ENCODE measurements at regions not wholly inside any gene's neighbourhood (a gene's known extent, or its start where the extent isn't known, plus 50 kb on each side); places are given as distances from the start of the nearest gene placed in this dataset.

DNA sequence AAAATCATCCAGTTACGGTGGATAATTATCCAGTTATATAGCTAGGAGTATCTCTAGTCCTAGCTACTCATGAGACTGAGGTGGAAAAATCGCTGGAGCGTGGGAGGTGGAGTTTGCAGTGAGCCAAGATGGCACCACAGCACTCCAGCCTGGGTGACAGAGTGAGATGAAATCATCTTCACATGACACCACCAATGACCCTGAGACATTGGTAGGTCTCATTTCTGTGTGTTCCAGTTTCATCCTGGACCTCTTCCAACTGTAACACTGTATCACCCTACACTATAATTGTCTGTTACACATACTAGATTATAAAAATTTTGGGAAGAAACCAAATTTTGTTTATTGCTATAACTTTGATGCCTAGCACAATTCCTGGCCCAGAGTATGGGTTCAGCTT lies 446.8 kb downstream of the TMEM135 start:
- intact Hi-C loops (cut with DNase I), result no loop called here

DNA sequence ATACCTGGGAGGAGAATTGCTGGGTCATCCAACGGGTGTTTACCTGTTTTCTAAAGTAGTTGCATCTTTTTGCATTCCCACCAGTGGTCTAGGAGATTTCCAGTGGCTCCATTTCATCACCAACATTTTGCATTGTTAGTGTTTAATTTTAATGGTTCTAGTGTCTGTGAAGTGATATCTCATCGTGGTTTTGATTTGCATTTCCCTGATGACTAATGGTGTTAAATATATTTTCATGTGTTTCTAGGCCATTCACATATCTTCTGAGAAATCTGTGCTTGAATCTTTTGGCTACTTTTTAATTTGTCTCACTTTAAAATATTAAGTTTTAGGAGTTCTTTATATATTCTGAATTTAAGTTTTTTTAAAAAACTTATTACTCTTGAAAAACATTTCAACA lies 439.6 kb downstream of the TMEM135 start:
- Histone ChIP-seq H3K27ac (no peak overlapping the region), H3K27me3 (no peaks in the 10 kb centered on the region), H3K9me3 (no peaks in the 10 kb centered on the region), H3K4me1 (no peaks in the 10 kb centered on the region), H3K36me3 (no peaks in the 10 kb centered on the region), H3K4me3 (replicated peaks in 1 of 3) (no peak overlapping the region)
- WGBS, 2 donors, result 80 to 86% methylated on average over 2 of the region's 2 CpGs
- intact Hi-C loops (cut with DNase I), result no loop called here
- DNase-seq, result no peak
- no peak for TF ChIP-seq POLR2A (IDR thresholded peaks at IDR 0.05)
- TF ChIP-seq, protein P1, sequence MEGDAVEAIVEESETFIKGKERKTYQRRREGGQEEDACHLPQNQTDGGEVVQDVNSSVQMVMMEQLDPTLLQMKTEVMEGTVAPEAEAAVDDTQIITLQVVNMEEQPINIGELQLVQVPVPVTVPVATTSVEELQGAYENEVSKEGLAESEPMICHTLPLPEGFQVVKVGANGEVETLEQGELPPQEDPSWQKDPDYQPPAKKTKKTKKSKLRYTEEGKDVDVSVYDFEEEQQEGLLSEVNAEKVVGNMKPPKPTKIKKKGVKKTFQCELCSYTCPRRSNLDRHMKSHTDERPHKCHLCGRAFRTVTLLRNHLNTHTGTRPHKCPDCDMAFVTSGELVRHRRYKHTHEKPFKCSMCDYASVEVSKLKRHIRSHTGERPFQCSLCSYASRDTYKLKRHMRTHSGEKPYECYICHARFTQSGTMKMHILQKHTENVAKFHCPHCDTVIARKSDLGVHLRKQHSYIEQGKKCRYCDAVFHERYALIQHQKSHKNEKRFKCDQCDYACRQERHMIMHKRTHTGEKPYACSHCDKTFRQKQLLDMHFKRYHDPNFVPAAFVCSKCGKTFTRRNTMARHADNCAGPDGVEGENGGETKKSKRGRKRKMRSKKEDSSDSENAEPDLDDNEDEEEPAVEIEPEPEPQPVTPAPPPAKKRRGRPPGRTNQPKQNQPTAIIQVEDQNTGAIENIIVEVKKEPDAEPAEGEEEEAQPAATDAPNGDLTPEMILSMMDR (IDR thresholded peaks at IDR 0.05), result no peak

More for the DNA sequence above, 446.8 kb downstream of the TMEM135 start:
- Histone ChIP-seq H3K27me3 (no peaks in the 10 kb centered on the region), H3K4me3 (replicated peaks in 1 of 3) (no peak overlapping the region), H3K4me1 (no peaks in the 10 kb centered on the region), H3K27ac (no peak overlapping the region), H3K36me3 (no peaks in the 10 kb centered on the region), H3K9me3 (no peaks in the 10 kb centered on the region)
- WGBS, 2 donors, result 89 to 90% methylated on average over 3 of the region's 3 CpGs
- no peak for DNase-seq
- TF ChIP-seq, protein P1 (IDR thresholded peaks at IDR 0.05), result no peak
- TF ChIP-seq POLR2A (IDR thresholded peaks at IDR 0.05), result no peak

DNA sequence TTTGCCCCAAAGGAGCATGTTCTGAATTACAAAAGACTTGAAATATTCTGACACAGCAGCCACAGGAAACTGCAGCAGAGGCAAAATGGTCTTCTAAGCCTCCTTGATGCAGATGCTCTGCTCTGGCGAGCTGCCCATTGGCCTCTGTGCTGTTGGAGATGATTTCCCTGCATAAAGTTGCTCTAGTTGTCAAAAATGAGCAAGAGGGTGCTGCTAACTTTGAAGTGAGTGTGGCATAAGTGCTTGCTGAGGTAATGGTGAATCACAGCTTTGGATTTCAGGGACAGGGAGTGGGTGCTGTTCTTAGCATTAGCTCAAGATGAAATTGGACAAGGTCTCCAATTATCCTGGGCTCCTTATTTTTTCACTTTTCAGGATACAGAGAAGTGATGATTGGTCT lies 435.4 kb downstream of the TMEM135 start:
- DNase-seq, result no peak

DNA sequence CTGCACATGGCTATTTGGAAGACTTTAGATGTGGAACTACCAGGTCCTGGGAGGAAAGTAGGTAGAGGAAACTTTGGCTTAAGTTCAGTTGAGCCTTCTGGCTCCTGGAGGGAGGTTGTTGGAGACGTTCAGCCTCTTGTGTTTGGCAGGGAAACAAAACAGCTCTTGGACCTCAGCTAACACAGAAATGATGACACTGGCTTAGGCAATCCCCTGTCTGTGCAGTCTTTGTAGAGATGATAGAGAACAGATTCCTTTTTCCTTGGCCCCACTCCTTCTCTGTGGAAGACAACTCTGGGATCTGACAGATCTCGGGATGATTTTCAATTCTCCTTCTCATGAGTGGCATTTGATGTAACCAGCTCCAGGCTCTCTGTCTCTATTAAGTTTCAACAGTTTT lies 428.5 kb downstream of the TMEM135 start:
- DNase-seq, result no peak
- intact Hi-C loops (cut with DNase I), result no loop called here
- 30 to 38% methylated on average over 2 of the region's 2 CpGs for whole genome bisulfite sequencing, 2 donors
- H3K9me3 ChIP-seq, result no peaks in the 10 kb centered on the region
- no peaks in the 10 kb centered on the region for H3K27me3 ChIP-seq
- no peak for TF ChIP-seq POLR2A (IDR thresholded peaks at IDR 0.05)
- TF ChIP-seq, protein P1 (IDR thresholded peaks at IDR 0.05), result no peak
- H3K4me1 ChIP-seq, result no peaks in the 10 kb centered on the region
- no peaks in the 10 kb centered on the region for H3K36me3 ChIP-seq
- no peak overlapping the region for H3K27ac ChIP-seq
- no peak overlapping the region for H3K4me3 ChIP-seq (replicated peaks in 1 of 3)

More for the DNA sequence above, 435.4 kb downstream of the TMEM135 start:
- 73 to 91% methylated on average over 1 of the region's 1 CpG for WGBS, 2 donors
- Histone ChIP-seq H3K27me3 (no peaks in the 10 kb centered on the region), H3K9me3 (no peaks in the 10 kb centered on the region), H3K36me3 (no peaks in the 10 kb centered on the region), H3K4me3 (replicated peaks in 1 of 3) (no peak overlapping the region), H3K27ac (no peak overlapping the region), H3K4me1 (no peaks in the 10 kb centered on the region)
- no peak for TF ChIP-seq POLR2A (IDR thresholded peaks at IDR 0.05)
- TF ChIP-seq, protein P1 (IDR thresholded peaks at IDR 0.05), result no peak
- intact Hi-C loops (cut with DNase I), result no loop called here

DNA sequence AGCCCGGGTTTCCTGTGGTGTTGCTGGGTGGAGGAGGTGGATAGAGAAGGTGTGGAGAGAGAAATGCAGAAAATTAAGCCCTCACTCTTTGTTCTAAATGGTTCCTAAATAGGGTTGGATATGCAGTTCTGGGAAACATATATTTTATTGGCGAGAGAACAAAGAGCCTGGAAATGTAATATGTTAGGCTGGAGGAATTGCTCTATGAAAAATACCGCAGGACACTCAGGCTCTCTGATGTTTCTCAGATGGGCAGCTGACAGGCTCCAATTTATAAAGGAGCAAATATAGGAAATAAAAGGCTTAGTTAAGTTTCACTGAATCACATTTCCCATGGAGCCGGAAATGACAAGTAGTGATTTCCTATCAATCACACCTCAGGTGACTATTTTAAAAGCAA lies 428.0 kb downstream of the TMEM135 start:
- no peaks in the 10 kb centered on the region for H3K36me3 ChIP-seq
- H3K27me3 ChIP-seq, result no peaks in the 10 kb centered on the region
- 79 to 80% methylated on average over 4 of the region's 4 CpGs for WGBS, 2 donors
- H3K27ac ChIP-seq, result no peak overlapping the region
- H3K4me3 ChIP-seq (replicated peaks in 1 of 3), result no peak overlapping the region
- TF ChIP-seq POLR2A (IDR thresholded peaks at IDR 0.05), result no peak
- TF ChIP-seq, protein P1 (IDR thresholded peaks at IDR 0.05), result no peak
- H3K9me3 ChIP-seq, result no peaks in the 10 kb centered on the region
- DNase-seq, result no peak
- intact Hi-C loops (cut with DNase I), result no loop called here
- no peaks in the 10 kb centered on the region for H3K4me1 ChIP-seq
